ENCODE measurements at regions not wholly inside any gene's neighbourhood (a gene's known extent, or its start where the extent isn't known, plus 50 kb on each side); places are given as distances from the start of the nearest gene placed in this dataset.

DNA sequence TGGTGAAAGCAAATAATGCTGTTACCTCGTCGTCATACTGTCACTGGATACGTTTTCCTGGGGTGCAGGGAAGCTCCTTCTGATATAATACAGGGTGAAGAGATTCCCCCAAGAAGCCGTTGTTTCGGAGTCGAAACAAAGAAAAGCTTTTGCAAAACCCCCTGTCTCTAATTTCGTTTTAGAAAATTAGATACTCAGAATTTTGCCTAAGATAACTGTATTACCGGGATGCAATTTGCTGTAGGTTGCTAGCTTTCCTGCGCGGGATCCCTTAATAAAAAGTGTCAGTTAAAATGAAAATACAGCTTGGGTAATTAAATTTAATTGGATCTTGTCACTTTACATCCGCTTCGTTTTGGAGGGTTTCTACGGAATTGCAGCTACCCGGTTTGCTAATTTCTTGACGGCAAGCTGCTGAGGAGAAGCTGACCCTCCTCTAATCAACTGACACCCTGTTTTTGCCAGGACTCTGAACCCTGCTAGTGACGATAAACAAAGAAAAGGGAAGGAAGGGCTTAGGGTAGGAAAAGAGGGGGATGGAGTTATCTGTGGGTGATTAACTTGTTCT is 174.6 kb downstream of the SHOX start:
- DNase-seq (ENCODE audit: low read depth, low spot score), result no peak

DNA sequence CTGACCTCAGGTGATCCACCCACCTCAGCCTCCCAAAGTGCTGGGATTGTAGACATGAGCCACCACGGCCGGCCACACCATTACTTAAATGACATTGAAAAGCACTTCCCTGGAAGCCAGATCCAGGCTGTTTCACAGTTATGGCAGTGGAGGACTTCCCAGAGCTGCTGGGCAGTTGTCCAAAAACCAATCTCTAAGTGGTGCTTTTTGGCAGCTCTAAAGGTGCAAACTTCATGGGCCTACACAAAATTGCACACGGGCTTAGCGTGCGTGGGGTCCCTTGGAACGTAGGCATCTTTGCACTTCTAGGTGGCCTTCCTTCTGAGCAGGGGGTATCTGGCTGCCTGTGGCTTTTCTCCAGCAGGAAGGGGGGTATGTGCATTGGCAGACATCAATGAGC is 172.3 kb downstream of the SHOX start:
- DNase-seq (ENCODE audit: low read depth, low spot score), result no peak

- DNase-seq (ENCODE audit: low read depth, low spot score), result no peak
Observed at GRCh38 chrX:799808-800207, 169.2 kb downstream of the SHOX start.

DNA sequence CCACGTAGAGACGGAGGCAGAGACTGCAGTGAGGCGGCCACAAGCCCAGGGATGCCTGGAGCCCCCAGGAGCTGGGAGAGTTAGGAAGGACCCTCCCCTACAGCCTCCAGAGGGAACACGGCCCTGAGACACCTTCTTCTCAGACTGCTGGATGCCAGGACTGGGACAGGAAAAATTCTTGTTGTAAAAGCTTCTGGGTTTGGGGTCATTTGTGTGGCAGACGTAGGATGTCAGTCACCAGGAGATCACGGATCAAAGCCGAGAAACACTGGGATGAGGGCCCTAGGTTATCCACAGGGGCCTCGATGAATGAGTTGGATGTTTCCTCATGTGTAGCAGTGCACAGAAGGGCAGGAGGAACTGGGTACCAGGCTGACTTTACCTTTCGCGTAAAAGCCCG is 163.7 kb downstream of the SHOX start:
- DNase-seq (ENCODE audit: low read depth, low spot score), result no peak

GRCh38 chrX:793216-793770 is 162.7 kb downstream of the SHOX start:
- DNase-seq (ENCODE audit: low read depth, low spot score), result no peak

DNA sequence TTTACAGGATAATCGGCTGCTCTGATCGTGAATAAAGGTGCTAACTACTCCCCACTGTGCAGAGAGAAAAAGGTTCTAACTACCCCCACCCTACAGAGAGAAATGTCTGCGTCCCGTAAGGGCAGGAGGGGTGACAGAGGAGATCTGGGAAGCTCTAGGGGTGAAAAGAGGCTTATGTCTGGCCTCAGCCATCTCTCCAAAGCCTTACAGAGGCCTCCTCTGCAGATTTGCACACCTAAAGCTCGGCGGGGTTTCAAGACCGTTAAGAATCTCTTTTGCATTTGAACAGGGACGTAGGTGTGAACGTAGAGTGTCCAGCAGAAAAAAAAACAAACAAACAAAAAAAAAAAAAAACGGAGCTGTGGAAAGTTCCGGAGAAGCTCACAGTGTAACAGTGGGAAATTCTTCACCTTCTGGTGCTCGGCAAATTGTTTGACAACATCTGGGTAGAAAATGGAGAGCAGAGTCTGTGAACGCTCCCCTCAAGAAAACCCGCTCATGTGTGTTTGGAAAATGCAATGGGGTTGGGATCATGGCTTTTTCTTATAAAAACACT is 161.0 kb downstream of the SHOX start:
- no peak for DNase-seq (ENCODE audit: low read depth, low spot score)

DNA sequence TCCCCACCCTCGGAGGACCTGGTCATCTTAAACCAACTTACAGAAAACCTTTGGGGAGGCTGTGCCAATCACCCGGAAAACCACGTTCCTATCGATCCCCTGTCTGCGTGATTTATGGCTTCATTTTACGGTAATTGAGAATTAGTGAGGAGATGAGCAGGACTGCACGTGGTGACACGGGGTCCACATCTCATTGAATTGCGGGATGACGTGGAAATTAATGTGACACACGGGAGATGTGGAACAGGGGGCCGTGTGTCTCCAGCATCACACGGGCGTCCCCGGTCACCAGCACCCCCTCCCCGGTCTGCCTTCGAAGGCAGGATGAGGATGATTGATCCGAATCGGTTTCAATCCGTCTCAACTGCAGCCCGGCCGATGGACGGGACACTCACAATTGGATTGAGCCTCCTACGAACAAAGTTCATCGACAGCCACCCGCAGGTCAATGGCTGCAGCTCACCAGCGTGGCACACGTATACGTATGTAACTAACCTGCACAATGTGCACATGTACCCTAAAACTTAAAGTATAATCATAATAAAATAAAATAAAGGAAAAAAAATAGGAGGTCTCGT is 160.3 kb downstream of the SHOX start:
- no peak for DNase-seq (ENCODE audit: low read depth, low spot score)

GRCh38 chrX:790041-790506 is 159.5 kb downstream of the SHOX start:
- no peak for DNase-seq (ENCODE audit: low read depth, low spot score)

DNA sequence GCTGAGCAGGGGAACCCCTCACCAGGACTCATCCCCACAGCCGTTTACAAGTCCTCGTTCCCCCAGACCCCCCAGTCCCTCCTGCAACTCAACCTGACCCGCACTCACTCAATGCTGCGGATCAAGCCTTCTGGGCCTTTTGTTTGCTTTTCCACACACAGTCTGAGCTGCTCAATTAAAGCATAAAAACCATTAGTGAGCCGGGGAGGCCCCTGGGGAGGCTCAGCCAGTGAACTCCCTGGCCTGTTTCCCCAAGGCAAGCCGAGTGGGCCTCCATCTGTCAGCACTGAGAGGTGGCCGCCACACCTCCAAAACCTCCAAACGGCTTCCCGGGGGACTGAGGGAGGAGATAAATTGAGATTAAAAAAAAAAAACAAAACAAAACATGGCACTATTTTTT is 158.5 kb downstream of the SHOX start:
- DNase-seq (ENCODE audit: low read depth, low spot score), result no peak

DNA sequence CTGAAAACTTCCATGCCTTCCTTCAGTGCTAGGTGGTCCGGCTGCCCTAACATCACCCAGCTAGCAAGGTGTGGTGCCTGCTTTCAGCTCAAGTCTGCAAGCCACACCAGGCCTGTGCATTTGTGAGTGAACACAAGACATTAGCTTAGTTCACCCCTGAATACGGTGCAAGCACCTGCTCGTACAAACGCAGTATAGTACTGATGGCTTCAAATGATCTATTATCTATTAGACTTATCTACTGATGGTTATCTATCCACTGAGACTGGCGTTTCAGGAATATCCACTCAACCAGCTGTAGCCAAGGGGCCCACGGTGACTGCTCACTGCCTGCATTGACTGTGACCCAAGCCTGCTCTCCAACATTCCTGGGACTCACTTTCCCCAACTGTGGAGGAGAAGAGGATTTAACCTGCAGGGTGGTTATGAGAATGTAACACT is 155.9 kb downstream of the SHOX start:
- no peak for DNase-seq (ENCODE audit: low read depth, low spot score)

GRCh38 chrX:784829-785228 is 154.2 kb downstream of the SHOX start:
- no peak for DNase-seq (ENCODE audit: low read depth, low spot score)

DNA sequence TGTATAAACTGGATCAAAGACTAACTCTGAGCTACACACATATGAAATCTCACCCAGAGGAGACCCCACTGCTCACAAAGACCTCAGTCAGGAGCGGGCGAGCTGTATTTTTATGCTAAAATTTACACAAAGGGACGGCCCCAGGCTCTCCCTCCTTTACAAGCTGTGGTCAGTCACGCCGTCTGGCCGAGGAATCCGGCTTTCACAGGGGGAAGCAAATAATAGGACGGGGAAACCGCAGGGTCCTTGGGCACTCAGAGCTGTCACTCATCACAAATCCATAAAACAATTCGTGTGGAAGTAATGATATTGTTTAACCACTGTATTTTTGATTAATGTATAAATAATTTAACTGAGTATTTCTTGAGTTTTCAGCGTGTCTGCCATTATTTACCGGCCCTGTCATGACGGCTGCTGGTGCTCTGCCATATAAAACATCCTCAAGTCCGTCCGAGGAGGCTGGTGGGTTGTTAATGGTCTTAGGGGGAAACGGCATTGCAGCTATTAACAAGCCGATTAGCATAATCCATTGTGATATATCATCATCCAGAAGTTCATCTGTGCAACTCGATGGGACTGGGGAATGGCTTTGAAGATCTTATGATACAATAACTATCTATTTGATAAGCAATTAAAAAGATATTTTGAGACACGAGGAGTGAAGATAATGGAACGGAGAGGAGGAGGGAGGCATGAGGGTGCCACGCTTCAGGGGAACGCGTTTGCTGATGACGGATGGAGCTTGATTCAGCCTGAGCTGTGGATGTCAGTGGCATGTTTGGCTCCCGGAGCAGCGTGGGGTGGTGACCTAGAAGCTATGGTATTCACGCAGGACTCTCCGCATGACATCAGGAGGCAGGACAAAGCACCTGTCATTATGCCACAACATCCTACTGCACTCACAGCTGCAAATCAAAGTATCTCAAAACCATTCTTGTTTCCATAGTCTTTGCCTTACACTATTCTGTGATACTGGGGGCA is 150.9 kb downstream of the SHOX start:
- no peak for DNase-seq (ENCODE audit: low read depth, low spot score)

- no peak for DNase-seq (ENCODE audit: low read depth, low spot score)
Observed at GRCh38 chrX:776529-777230, 146.1 kb downstream of the SHOX start.

- DNase-seq (ENCODE audit: low read depth, low spot score), result no peak
Observed at GRCh38 chrX:776061-776460, 145.5 kb downstream of the SHOX start.

- DNase-seq (ENCODE audit: low read depth, low spot score), result no peak
Observed at GRCh38 chrX:774536-774935, 143.9 kb downstream of the SHOX start.

- DNase-seq (ENCODE audit: low read depth, low spot score), result no peak
Observed at GRCh38 chrX:773292-774025, 142.9 kb downstream of the SHOX start.

GRCh38 chrX:771536-771935 is 140.9 kb downstream of the SHOX start:
- no peak for DNase-seq (ENCODE audit: low read depth, low spot score)

DNA sequence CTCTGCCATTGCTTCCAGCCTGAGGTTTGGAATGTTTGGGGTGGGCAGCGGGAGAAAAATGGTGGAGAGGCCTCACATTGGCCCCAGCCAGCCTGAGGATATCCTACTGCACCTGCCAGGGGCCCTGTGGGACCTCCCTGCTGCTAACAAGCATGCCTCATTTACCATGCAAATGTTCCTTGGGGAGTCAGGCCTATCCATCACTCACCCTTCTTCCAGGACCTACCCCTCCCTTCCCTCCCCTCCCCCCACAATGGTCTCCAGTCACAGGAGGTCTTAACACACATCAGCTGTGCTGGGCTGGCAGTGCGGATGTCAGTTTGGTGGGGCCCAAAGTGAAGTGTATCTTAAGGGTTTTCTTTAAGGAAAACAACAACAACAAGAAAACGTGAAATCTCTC is 139.2 kb downstream of the SHOX start:
- DNase-seq (ENCODE audit: low read depth, low spot score), result no peak

DNA sequence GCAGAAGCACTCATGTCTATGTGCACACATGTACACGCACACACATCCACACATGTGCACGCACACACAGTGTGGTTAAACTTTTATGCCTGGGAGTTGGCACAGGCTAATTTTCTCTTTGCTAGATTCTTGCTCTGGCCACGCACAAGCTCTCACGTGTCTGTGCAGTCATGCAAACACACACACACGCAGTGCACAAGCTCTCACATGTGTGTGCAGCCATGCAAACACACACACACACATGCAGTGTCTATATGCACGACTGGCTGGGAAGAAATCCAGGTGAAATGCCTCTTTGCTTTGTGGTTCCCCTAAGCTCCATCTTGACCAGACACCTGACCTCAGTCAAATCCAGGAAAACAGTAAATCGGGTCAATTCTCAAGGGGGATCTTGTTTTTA is 138.0 kb downstream of the SHOX start:
- no peak for DNase-seq (ENCODE audit: low read depth, low spot score)

DNA sequence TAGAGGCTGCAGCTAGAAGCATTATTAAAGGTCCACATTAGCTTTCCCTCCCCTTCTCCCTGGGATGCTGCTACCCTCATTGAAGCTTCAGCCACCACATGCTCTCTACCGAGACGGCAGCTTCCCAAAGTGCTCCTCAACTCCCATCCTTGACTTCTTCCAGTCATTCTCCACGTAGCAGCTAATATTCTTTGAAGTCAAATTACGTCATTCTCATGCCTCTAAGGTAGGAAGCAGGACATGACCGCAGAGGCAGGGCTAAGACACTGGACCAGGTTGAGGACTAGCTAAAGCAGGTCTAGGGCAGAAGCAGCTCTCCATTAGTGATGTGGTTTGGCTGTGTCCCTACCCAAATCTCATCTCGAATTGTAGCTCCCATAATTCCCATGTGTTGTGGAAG is 128.3 kb downstream of the SHOX start:
- no peak for DNase-seq (ENCODE audit: low read depth, low spot score)

- DNase-seq (ENCODE audit: low read depth, low spot score), result no peak
Observed at GRCh38 chrX:750812-751211, 120.2 kb downstream of the SHOX start.

All from smooth muscle cell of the brain vasculature (primary cell).